ENCODE measurements at regions not wholly inside any gene's neighbourhood (a gene's known extent, or its start where the extent isn't known, plus 50 kb on each side); places are given as distances from the start of the nearest gene placed in this dataset.
A peak's percentile ranks its signal among the peaks of the same experiment; 100 is the strongest.
"Not testable (repeated sequence)": the region's sequence is repeated elsewhere in the genome, so short reads cannot be mapped to it uniquely, and the experiment has no call there.

GRCh38 chr10:33657154-33657908 lies 322.9 kb upstream of the NRP1 start:
- H3K27ac Mint-ChIP-seq: no peak overlapping the region
- no peaks in the 10 kb centered on the region for H3K9me3 ChIP-seq (ENCODE audit: control insufficient read depth in 2 of 2, low read length in 2 of 2)
- ATAC-seq (ENCODE audit: low read depth in 2 of 2) (no peak), DNase-seq (no peak)
- H3K4me3 ChIP-seq (ENCODE audit: low read depth, low read length): no peak overlapping the region
- peaks cover 0 to 6% (median 6%) of the 10 kb centered on the region in 7 donors for H3K9me3 Mint-ChIP-seq
- H3K36me3 ChIP-seq (ENCODE audit: control insufficient read depth, insufficient read depth, low read length): no peaks in the 10 kb centered on the region
- no peak overlapping the region for H3K4me3 Mint-ChIP-seq
- H3K27me3 ChIP-seq (ENCODE audit: control insufficient read depth, insufficient read depth, low read length): no peaks in the 10 kb centered on the region
- peaks cover 6% of the 10 kb centered on the region for H3K27me3 Mint-ChIP-seq
- H3K4me1 ChIP-seq (ENCODE audit: control insufficient read depth, insufficient read depth, low read length, poor library complexity, severe bottlenecking): no peaks in the 10 kb centered on the region
- no peaks in the 10 kb centered on the region for H3K36me3 Mint-ChIP-seq
- H3K4me1 Mint-ChIP-seq: no peaks in the 10 kb centered on the region
- H3K27ac ChIP-seq (ENCODE audit: insufficient read depth, low read length, poor library complexity, severe bottlenecking): no peak overlapping the region

- no peaks in the 10 kb centered on the region for H3K4me1 Mint-ChIP-seq
- H3K4me3 ChIP-seq (ENCODE audit: low read depth, low read length): no peak overlapping the region
- H3K27ac Mint-ChIP-seq: no peak overlapping the region
- H3K4me3 Mint-ChIP-seq: no peak overlapping the region
- no peak for DNase-seq
- H3K27ac ChIP-seq (ENCODE audit: insufficient read depth, low read length, poor library complexity, severe bottlenecking): no peak overlapping the region
- peaks cover 6% of the 10 kb centered on the region for H3K27me3 Mint-ChIP-seq
- no peaks in the 10 kb centered on the region for H3K36me3 ChIP-seq (ENCODE audit: control insufficient read depth, insufficient read depth, low read length)
- no peaks in the 10 kb centered on the region for H3K4me1 ChIP-seq (ENCODE audit: control insufficient read depth, insufficient read depth, low read length, poor library complexity, severe bottlenecking)
- H3K27me3 ChIP-seq (ENCODE audit: control insufficient read depth, insufficient read depth, low read length): no peaks in the 10 kb centered on the region
- no peaks in the 10 kb centered on the region for H3K9me3 ChIP-seq (ENCODE audit: control insufficient read depth in 2 of 2, low read length in 2 of 2)
- H3K36me3 Mint-ChIP-seq: no peaks in the 10 kb centered on the region
- H3K9me3 Mint-ChIP-seq: peaks cover 0 to 9% (median 6%) of the 10 kb centered on the region in 7 donors
- ATAC-seq (ENCODE audit: low read depth in 2 of 2): no peak
Measured at GRCh38 chr10:33655921-33656320, 321.5 kb upstream of the NRP1 start.

GRCh38 chr10:33655165-33655815 lies 320.8 kb upstream of the NRP1 start:
- no peak overlapping the region for H3K27ac Mint-ChIP-seq

GRCh38 chr10:33653584-33654367 lies 319.3 kb upstream of the NRP1 start:
- no peaks in the 10 kb centered on the region for H3K9me3 ChIP-seq (ENCODE audit: control insufficient read depth in 2 of 2, low read length in 2 of 2)
- no peaks in the 10 kb centered on the region for H3K36me3 ChIP-seq (ENCODE audit: control insufficient read depth, insufficient read depth, low read length)
- H3K27me3 ChIP-seq (ENCODE audit: control insufficient read depth, insufficient read depth, low read length): no peaks in the 10 kb centered on the region
- DNase-seq (no peak), ATAC-seq (ENCODE audit: low read depth in 2 of 2) (no peak)
- Mint-ChIP-seq H3K36me3 (no peaks in the 10 kb centered on the region), H3K27ac (no peak overlapping the region), H3K27me3 (no peaks in the 10 kb centered on the region), H3K9me3 (peaks cover 0 to 9% (median 6%) of the 10 kb centered on the region in 7 donors), H3K4me3 (no peak overlapping the region), H3K4me1 (no peaks in the 10 kb centered on the region)
- H3K4me1 ChIP-seq (ENCODE audit: control insufficient read depth, insufficient read depth, low read length, poor library complexity, severe bottlenecking): no peaks in the 10 kb centered on the region
- H3K27ac ChIP-seq (ENCODE audit: insufficient read depth, low read length, poor library complexity, severe bottlenecking): no peak overlapping the region
- H3K4me3 ChIP-seq (ENCODE audit: low read depth, low read length): no peak overlapping the region

More at GRCh38 chr10:33655165-33655815, 320.8 kb upstream of the NRP1 start:
- peak overlapping the region in 1 of 4 donors; percentile 27 for H3K4me3 Mint-ChIP-seq
- peaks cover 0 to 9% (median 6%) of the 10 kb centered on the region in 7 donors for H3K9me3 Mint-ChIP-seq
- DNase-seq: no peak
- Histone ChIP-seq H3K4me1 (ENCODE audit: control insufficient read depth, insufficient read depth, low read length, poor library complexity, severe bottlenecking) (no peaks in the 10 kb centered on the region), H3K36me3 (ENCODE audit: control insufficient read depth, insufficient read depth, low read length) (no peaks in the 10 kb centered on the region), H3K27ac (ENCODE audit: insufficient read depth, low read length, poor library complexity, severe bottlenecking) (no peak overlapping the region), H3K9me3 (ENCODE audit: control insufficient read depth in 2 of 2, low read length in 2 of 2) (no peaks in the 10 kb centered on the region), H3K27me3 (ENCODE audit: control insufficient read depth, insufficient read depth, low read length) (no peaks in the 10 kb centered on the region), H3K4me3 (ENCODE audit: low read depth, low read length) (no peak overlapping the region)
- no peaks in the 10 kb centered on the region for H3K36me3 Mint-ChIP-seq
- no peaks in the 10 kb centered on the region for H3K4me1 Mint-ChIP-seq
- no peak for ATAC-seq (ENCODE audit: low read depth in 2 of 2)
- no peaks in the 10 kb centered on the region for H3K27me3 Mint-ChIP-seq

GRCh38 chr10:33652870-33653269 lies 318.4 kb upstream of the NRP1 start:
- Mint-ChIP-seq H3K36me3 (no peaks in the 10 kb centered on the region), H3K9me3 (peaks cover 0 to 9% (median 6%) of the 10 kb centered on the region in 7 donors), H3K27me3 (no peaks in the 10 kb centered on the region), H3K4me1 (no peaks in the 10 kb centered on the region), H3K4me3 (no peak overlapping the region), H3K27ac (no peak overlapping the region)
- Histone ChIP-seq H3K27ac (ENCODE audit: insufficient read depth, low read length, poor library complexity, severe bottlenecking) (no peak overlapping the region), H3K36me3 (ENCODE audit: control insufficient read depth, insufficient read depth, low read length) (no peaks in the 10 kb centered on the region), H3K9me3 (ENCODE audit: control insufficient read depth in 2 of 2, low read length in 2 of 2) (no peaks in the 10 kb centered on the region), H3K27me3 (ENCODE audit: control insufficient read depth, insufficient read depth, low read length) (no peaks in the 10 kb centered on the region), H3K4me3 (ENCODE audit: low read depth, low read length) (no peak overlapping the region), H3K4me1 (ENCODE audit: control insufficient read depth, insufficient read depth, low read length, poor library complexity, severe bottlenecking) (no peaks in the 10 kb centered on the region)
- DNase-seq (no peak), ATAC-seq (ENCODE audit: low read depth in 2 of 2) (no peak)

GRCh38 chr10:33650131-33650530 lies 315.7 kb upstream of the NRP1 start:
- H3K9me3 ChIP-seq (ENCODE audit: control insufficient read depth in 2 of 2, low read length in 2 of 2); H3K27me3 Mint-ChIP-seq; ATAC-seq (ENCODE audit: low read depth in 2 of 2); H3K27ac ChIP-seq (ENCODE audit: insufficient read depth, low read length, poor library complexity, severe bottlenecking); H3K36me3 Mint-ChIP-seq; DNase-seq; H3K36me3 ChIP-seq (ENCODE audit: control insufficient read depth, insufficient read depth, low read length); H3K27me3 ChIP-seq (ENCODE audit: control insufficient read depth, insufficient read depth, low read length); H3K4me3 ChIP-seq (ENCODE audit: low read depth, low read length); H3K4me1 Mint-ChIP-seq; H3K4me1 ChIP-seq (ENCODE audit: control insufficient read depth, insufficient read depth, low read length, poor library complexity, severe bottlenecking); H3K9me3 Mint-ChIP-seq; H3K27ac Mint-ChIP-seq; H3K4me3 Mint-ChIP-seq: not testable (repeated sequence)

GRCh38 chr10:33643042-33643441 lies 308.6 kb upstream of the NRP1 start:
- Histone ChIP-seq H3K9me3 (ENCODE audit: control insufficient read depth in 2 of 2, low read length in 2 of 2) (no peaks in the 10 kb centered on the region), H3K27me3 (ENCODE audit: control insufficient read depth, insufficient read depth, low read length) (no peaks in the 10 kb centered on the region), H3K4me3 (ENCODE audit: low read depth, low read length) (no peak overlapping the region), H3K36me3 (ENCODE audit: control insufficient read depth, insufficient read depth, low read length) (no peaks in the 10 kb centered on the region), H3K4me1 (ENCODE audit: control insufficient read depth, insufficient read depth, low read length, poor library complexity, severe bottlenecking) (no peaks in the 10 kb centered on the region), H3K27ac (ENCODE audit: insufficient read depth, low read length, poor library complexity, severe bottlenecking) (no peak overlapping the region)
- Mint-ChIP-seq H3K4me1 (no peaks in the 10 kb centered on the region), H3K36me3 (no peaks in the 10 kb centered on the region), H3K27ac (no peak overlapping the region), H3K9me3 (peaks cover 0 to 5% (median 0%) of the 10 kb centered on the region in 7 donors), H3K27me3 (no peaks in the 10 kb centered on the region), H3K4me3 (no peak overlapping the region)
- no peak for ATAC-seq (ENCODE audit: low read depth in 2 of 2)
- no peak for DNase-seq

Data from CD4-positive, CD25-positive, alpha-beta regulatory T cell (primary cell).